ENCODE measurements at regions not wholly inside any gene's neighbourhood (a gene's known extent, or its start where the extent isn't known, plus 50 kb on each side); places are given as distances from the start of the nearest gene placed in this dataset.
"Not testable (repeated sequence)": the region's sequence is repeated elsewhere in the genome, so short reads cannot be mapped to it uniquely, and the experiment has no call there.

DNA sequence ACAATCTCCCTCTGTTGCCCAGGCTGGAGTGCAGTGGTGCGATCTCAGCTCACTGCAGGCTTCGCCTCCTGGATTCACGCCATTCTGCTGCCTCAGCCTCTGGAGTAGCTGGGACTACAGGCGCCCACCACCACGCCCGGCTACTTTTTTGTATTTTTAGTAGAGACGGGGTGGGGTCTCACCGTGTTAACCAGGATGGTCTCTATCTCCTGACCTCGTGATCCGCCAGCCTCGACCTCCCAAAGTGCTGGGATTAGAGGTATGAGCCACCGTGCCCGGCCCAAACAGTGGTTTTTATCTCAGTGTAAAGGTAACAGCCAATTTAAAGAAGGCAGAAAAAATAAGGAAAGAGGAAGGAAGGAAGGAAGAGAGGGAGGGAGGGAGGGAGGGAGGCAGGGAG, 288.5 kb upstream of the CDH19 start:
- H3K4me3 Mint-ChIP-seq; DNase-seq (ENCODE audit: low spot score); H3K4me1 Mint-ChIP-seq (ENCODE audit: low read depth); intact Hi-C loops (cut with micrococcal nuclease); H3K27ac Mint-ChIP-seq; H3K9me3 Mint-ChIP-seq; H3K27me3 Mint-ChIP-seq (ENCODE audit: insufficient read depth); H3K36me3 Mint-ChIP-seq (ENCODE audit: low read depth): not testable (repeated sequence)

DNA sequence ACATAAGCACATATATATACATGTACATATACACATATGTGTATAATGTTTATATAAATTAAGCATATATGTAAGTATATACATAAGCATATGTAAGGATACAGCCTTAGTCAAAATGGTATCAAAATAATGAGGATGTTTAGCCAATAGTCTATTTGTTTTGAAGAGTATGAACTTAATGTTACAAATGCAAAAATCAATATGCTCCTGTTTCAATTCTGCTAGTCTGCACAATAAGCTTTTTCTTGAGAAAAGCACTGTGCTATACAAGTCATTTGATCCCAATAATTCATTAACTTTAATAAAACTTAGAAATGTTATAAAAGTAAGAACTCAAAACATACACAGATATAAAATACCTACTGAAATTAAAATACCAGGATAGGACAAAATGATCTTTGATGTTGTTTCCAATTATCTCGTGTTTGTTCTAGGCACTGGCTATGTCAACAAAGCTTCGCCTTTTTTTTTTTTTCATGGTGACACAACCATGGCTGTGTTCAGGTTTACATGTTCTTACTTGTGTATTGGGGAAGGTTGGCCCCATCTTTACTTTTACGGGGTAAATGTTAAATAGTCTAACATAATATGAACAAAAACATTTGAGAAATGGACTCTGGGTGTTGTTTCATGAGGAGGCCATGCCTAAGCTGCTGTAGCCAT, 271.1 kb upstream of the CDH19 start:
- intact Hi-C loops (cut with micrococcal nuclease): no loop called here
- Mint-ChIP-seq H3K4me1 (ENCODE audit: low read depth) (no peaks in the 10 kb centered on the region), H3K27ac (no peak overlapping the region), H3K36me3 (ENCODE audit: low read depth) (no peaks in the 10 kb centered on the region), H3K4me3 (no peak overlapping the region), H3K9me3 (no peaks in the 10 kb centered on the region), H3K27me3 (ENCODE audit: insufficient read depth) (no peaks in the 10 kb centered on the region)
- no peak for DNase-seq (ENCODE audit: low spot score)

GRCh38 chr18:66874375-66874774, 270.5 kb upstream of the CDH19 start:
- no peak overlapping the region for H3K4me3 Mint-ChIP-seq
- no peaks in the 10 kb centered on the region for H3K4me1 Mint-ChIP-seq (ENCODE audit: low read depth)
- no peaks in the 10 kb centered on the region for H3K9me3 Mint-ChIP-seq
- no peaks in the 10 kb centered on the region for H3K36me3 Mint-ChIP-seq (ENCODE audit: low read depth)
- no peaks in the 10 kb centered on the region for H3K27me3 Mint-ChIP-seq (ENCODE audit: insufficient read depth)
- no peak overlapping the region for H3K27ac Mint-ChIP-seq
- intact Hi-C loops (cut with micrococcal nuclease): no loop called here
- no peak for DNase-seq (ENCODE audit: low spot score)

DNA sequence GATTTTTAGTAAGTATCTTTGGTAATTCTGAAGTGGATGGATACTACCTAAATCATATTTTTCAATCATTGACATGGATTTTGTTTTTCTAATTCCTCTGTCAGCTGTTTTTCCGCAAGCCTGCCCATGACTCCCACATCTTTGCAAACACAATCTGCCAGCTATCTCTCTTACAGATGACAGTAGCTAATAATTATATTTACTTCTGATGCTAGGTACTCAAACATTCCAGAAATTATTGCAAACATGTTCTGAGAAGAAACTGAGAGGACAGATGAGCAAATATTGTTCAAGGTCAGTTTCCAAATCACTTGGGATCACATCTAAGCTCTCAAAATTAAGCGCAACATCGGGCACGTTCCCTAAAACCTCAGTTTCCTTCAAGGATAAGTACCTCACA, 270.0 kb upstream of the CDH19 start:
- intact Hi-C loops (cut with micrococcal nuclease): no loop called here
- H3K9me3 Mint-ChIP-seq: no peaks in the 10 kb centered on the region
- no peak overlapping the region for H3K4me3 Mint-ChIP-seq
- no peak for DNase-seq (ENCODE audit: low spot score)
- no peaks in the 10 kb centered on the region for H3K36me3 Mint-ChIP-seq (ENCODE audit: low read depth)
- no peak overlapping the region for H3K27ac Mint-ChIP-seq
- no peaks in the 10 kb centered on the region for H3K4me1 Mint-ChIP-seq (ENCODE audit: low read depth)
- H3K27me3 Mint-ChIP-seq (ENCODE audit: insufficient read depth): no peaks in the 10 kb centered on the region

- no peak overlapping the region for H3K4me3 Mint-ChIP-seq
- H3K27me3 Mint-ChIP-seq (ENCODE audit: insufficient read depth): no peaks in the 10 kb centered on the region
- no peak overlapping the region for H3K27ac Mint-ChIP-seq
- H3K4me1 Mint-ChIP-seq (ENCODE audit: low read depth): no peaks in the 10 kb centered on the region
- intact Hi-C loops (cut with micrococcal nuclease): no loop called here
- H3K9me3 Mint-ChIP-seq: no peaks in the 10 kb centered on the region
- H3K36me3 Mint-ChIP-seq (ENCODE audit: low read depth): no peaks in the 10 kb centered on the region
- DNase-seq (ENCODE audit: low spot score): no peak
Measured at GRCh38 chr18:66872277-66872676, 268.4 kb upstream of the CDH19 start.

DNA sequence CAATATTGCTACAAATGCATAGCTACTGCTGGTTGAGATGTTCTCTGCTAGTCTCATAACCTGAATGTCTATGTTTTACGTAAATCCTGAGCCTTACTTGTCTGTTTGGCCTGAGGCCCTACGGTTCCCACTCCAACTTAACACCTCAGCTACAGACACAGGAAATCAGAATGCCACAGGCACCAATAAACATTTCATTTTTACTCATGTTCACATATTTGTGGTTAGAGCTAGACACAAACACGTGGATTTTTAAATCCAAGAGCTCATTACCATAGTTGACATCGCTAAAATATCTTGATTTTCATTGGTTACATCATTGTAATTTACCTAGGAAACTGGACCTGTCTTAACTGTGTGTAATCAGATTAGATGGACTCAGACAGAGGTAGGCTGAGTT, 263.8 kb upstream of the CDH19 start:
- DNase-seq (ENCODE audit: low spot score): no peak
- Mint-ChIP-seq H3K4me3 (no peak overlapping the region), H3K27ac (no peak overlapping the region), H3K9me3 (no peaks in the 10 kb centered on the region), H3K36me3 (ENCODE audit: low read depth) (no peaks in the 10 kb centered on the region), H3K27me3 (ENCODE audit: insufficient read depth) (no peaks in the 10 kb centered on the region), H3K4me1 (ENCODE audit: low read depth) (no peaks in the 10 kb centered on the region)
- intact Hi-C loops (cut with micrococcal nuclease): no loop called here

GRCh38 chr18:66866427-66866940, 262.6 kb upstream of the CDH19 start:
- not testable (repeated sequence) for H3K4me3 Mint-ChIP-seq, H3K9me3 Mint-ChIP-seq

GRCh38 chr18:66838340-66838987, 234.6 kb upstream of the CDH19 start:
- no peak overlapping the region for H3K27ac Mint-ChIP-seq
- no peak for DNase-seq (ENCODE audit: low spot score)
- H3K36me3 Mint-ChIP-seq (ENCODE audit: low read depth): no peaks in the 10 kb centered on the region
- intact Hi-C loops (cut with micrococcal nuclease): no loop called here
- no peaks in the 10 kb centered on the region for H3K9me3 Mint-ChIP-seq
- H3K4me1 Mint-ChIP-seq (ENCODE audit: low read depth): no peaks in the 10 kb centered on the region
- H3K27me3 Mint-ChIP-seq (ENCODE audit: insufficient read depth): no peaks in the 10 kb centered on the region
- H3K4me3 Mint-ChIP-seq: no peak overlapping the region

More at GRCh38 chr18:66866427-66866940, 262.6 kb upstream of the CDH19 start:
- H3K27ac Mint-ChIP-seq; H3K27me3 Mint-ChIP-seq (ENCODE audit: insufficient read depth); H3K36me3 Mint-ChIP-seq (ENCODE audit: low read depth); H3K4me1 Mint-ChIP-seq (ENCODE audit: low read depth); intact Hi-C loops (cut with micrococcal nuclease); DNase-seq (ENCODE audit: low spot score): not testable (repeated sequence)

DNA sequence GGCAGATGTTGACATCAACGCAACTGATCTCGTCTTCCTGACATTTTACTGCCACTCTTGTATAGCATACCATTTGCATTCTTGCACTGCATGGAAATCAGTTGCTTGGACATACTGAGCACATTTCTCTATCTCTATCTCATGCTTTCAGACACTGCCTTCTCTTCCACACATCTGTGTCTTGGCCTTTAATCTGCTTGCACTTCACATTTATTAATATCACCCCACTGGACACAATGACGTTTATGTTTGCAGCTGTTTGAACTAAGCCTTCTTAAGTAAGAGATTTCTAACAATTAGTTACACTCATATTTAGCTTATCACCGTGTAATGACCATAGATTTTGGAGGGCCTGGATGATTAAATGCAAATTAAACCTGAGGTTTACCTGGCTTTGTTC, 229.8 kb upstream of the CDH19 start:
- Mint-ChIP-seq H3K36me3 (ENCODE audit: low read depth) (no peaks in the 10 kb centered on the region), H3K4me1 (ENCODE audit: low read depth) (no peaks in the 10 kb centered on the region), H3K27me3 (ENCODE audit: insufficient read depth) (no peaks in the 10 kb centered on the region), H3K9me3 (no peaks in the 10 kb centered on the region), H3K4me3 (no peak overlapping the region), H3K27ac (no peak overlapping the region)
- DNase-seq (ENCODE audit: low spot score): no peak
- intact Hi-C loops (cut with micrococcal nuclease): no loop called here

DNA sequence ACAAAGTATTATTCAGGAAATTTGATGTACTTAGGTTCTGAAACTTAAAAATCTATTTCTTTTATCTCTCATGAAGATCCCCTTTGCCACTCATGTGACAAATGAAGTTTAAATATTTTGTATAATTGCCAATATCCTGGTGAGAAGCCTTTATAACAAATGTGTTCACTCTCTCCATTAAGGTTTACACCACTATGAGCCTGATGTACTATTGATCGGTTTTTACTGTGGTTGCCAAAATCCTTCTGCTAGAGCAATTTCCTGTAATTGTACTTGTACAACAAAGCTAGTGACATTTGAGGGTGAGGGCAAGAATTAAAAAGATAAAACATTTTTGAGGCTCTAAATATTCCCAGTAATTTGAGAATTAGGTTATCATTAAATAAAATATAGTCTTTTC, 222.3 kb upstream of the CDH19 start:
- Mint-ChIP-seq H3K36me3 (ENCODE audit: low read depth) (no peaks in the 10 kb centered on the region), H3K9me3 (no peaks in the 10 kb centered on the region), H3K4me3 (no peak overlapping the region), H3K4me1 (ENCODE audit: low read depth) (no peaks in the 10 kb centered on the region), H3K27me3 (ENCODE audit: insufficient read depth) (no peaks in the 10 kb centered on the region), H3K27ac (no peak overlapping the region)
- intact Hi-C loops (cut with micrococcal nuclease): no loop called here
- no peak for DNase-seq (ENCODE audit: low spot score)

DNA sequence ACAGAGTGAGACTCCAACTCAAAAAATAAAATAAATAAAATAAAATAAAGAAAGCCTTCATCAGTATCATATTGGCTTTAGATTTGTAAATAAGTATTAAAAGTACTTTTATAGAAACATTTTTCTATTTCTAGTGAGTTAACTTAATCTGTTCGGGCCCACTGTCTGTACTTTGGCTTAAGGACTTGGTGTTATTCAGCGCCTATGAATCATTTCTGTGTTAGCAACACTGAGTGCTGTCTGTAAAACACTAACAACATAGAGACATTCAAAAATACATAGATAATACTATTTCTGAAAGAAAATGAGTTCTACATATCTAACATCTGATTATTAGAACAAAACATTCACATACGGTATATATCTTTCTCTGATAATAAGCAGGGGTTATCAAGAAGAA, 221.5 kb upstream of the CDH19 start:
- no peak overlapping the region for H3K27ac Mint-ChIP-seq

DNA sequence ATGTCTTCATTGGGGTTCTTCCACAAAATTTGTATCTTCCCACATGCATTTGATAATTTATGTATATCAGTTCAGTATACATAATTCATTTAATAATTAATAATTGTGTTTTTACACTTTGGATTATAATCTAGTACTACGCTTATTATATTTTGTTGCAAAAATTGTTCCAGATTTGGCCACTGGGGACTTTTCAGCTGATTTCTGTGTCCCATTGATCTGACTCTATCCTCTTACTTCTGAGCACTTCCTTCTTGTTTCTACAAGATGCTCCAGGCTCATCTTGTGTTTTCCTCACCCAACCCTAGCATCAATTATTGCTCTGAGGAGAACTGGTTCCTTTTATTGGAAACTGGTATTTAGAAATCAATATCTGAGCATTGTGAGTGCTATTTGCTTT, 215.3 kb upstream of the CDH19 start:
- H3K36me3 Mint-ChIP-seq (ENCODE audit: low read depth): no peaks in the 10 kb centered on the region
- H3K27me3 Mint-ChIP-seq (ENCODE audit: insufficient read depth): no peaks in the 10 kb centered on the region
- H3K27ac Mint-ChIP-seq: no peak overlapping the region
- no peak overlapping the region for H3K4me3 Mint-ChIP-seq
- no peaks in the 10 kb centered on the region for H3K4me1 Mint-ChIP-seq (ENCODE audit: low read depth)
- no peak for DNase-seq (ENCODE audit: low spot score)
- intact Hi-C loops (cut with micrococcal nuclease): no loop called here
- H3K9me3 Mint-ChIP-seq: no peaks in the 10 kb centered on the region

More for the DNA sequence above, 221.5 kb upstream of the CDH19 start:
- no peak for DNase-seq (ENCODE audit: low spot score)
- Mint-ChIP-seq H3K9me3 (no peaks in the 10 kb centered on the region), H3K36me3 (ENCODE audit: low read depth) (no peaks in the 10 kb centered on the region), H3K4me3 (no peak overlapping the region), H3K4me1 (ENCODE audit: low read depth) (no peaks in the 10 kb centered on the region), H3K27me3 (ENCODE audit: insufficient read depth) (no peaks in the 10 kb centered on the region)
- intact Hi-C loops (cut with micrococcal nuclease): no loop called here

DNA sequence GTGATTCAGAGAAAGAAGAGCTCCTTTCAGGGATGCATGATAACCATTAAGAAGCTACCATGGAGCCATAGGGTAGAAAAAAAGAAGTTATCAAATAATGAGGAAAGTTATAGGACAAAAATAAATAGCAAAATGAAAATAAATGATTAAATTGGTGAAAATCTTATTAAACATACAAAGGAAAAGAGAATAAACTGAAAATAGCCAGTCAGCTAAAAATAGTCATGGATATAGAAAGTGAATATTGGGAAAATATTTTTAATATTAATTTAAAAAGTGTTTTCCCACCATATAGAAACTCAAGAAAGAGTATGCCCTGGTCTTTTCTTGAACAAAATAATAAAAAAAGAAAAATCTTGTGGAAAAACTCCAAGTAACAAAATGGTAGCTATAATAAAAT, 209.2 kb upstream of the CDH19 start:
- Mint-ChIP-seq H3K4me1 (ENCODE audit: low read depth) (no peaks in the 10 kb centered on the region), H3K4me3 (no peak overlapping the region), H3K27me3 (ENCODE audit: insufficient read depth) (no peaks in the 10 kb centered on the region), H3K36me3 (ENCODE audit: low read depth) (no peaks in the 10 kb centered on the region), H3K9me3 (no peaks in the 10 kb centered on the region), H3K27ac (no peak overlapping the region)
- DNase-seq (ENCODE audit: low spot score): no peak
- intact Hi-C loops (cut with micrococcal nuclease): no loop called here

- no peaks in the 10 kb centered on the region for H3K27me3 Mint-ChIP-seq (ENCODE audit: insufficient read depth)
- H3K4me1 Mint-ChIP-seq (ENCODE audit: low read depth): no peaks in the 10 kb centered on the region
- no peaks in the 10 kb centered on the region for H3K36me3 Mint-ChIP-seq (ENCODE audit: low read depth)
- H3K4me3 Mint-ChIP-seq: no peak overlapping the region
- H3K9me3 Mint-ChIP-seq: no peaks in the 10 kb centered on the region
- intact Hi-C loops (cut with micrococcal nuclease): no loop called here
- DNase-seq (ENCODE audit: low spot score): no peak
- no peak overlapping the region for H3K27ac Mint-ChIP-seq
Measured at GRCh38 chr18:66795051-66795450, 191.2 kb upstream of the CDH19 start.

Measured in activated T-helper 1 cell treated with anti-CD3 and anti-CD28 coated beads, Interleukin-12 subunit alpha, Interleukin-12 subunit beta, Interleukin-2, Interleukin-4 antibody, amounts not matched to agents 30 ng/mL and 10 ng/mL and 1 ng/mL, durations not matched to agents 14 hours and 24 hours and 36 hours (primary cell).